GM21825 (cell line): ENCODE measurements at regions not wholly inside any gene's neighbourhood (a gene's known extent, or its start where the extent isn't known, plus 50 kb on each side); places are given as distances from the start of the nearest gene placed in this dataset.

Experiments used
- ATAC-seq: cut with Tn5 transposase; IDR thresholded peaks from one replicate; pipeline ENCODE4 v1.9.1; 2021; ENCODE audit warnings: mild to moderate bottlenecking, moderate library complexity; ENCODE audit not compliant: unreplicated experiment

GRCh38 chr9:80072451-80072850 lies 500.7 kb downstream of the TLE4 start:
- ATAC-seq: no peak

GRCh38 chr9:80070071-80070742 lies 498.4 kb downstream of the TLE4 start:
- ATAC-seq: no peak

GRCh38 chr9:80066931-80067330 lies 495.2 kb downstream of the TLE4 start:
- ATAC-seq: no peak

GRCh38 chr9:80062567-80062966 lies 490.8 kb downstream of the TLE4 start:
- no peak for ATAC-seq

GRCh38 chr9:80061940-80062339 lies 490.2 kb downstream of the TLE4 start:
- no peak for ATAC-seq

- no peak for ATAC-seq
Measured at GRCh38 chr9:80061096-80061495, 489.3 kb downstream of the TLE4 start.

GRCh38 chr9:80059979-80060378 lies 488.2 kb downstream of the TLE4 start:
- ATAC-seq: no peak

GRCh38 chr9:80059191-80059590 lies 487.4 kb downstream of the TLE4 start:
- ATAC-seq: no peak

- no peak for ATAC-seq
Measured at GRCh38 chr9:80052830-80053229, 481.1 kb downstream of the TLE4 start.

GRCh38 chr9:80049096-80049782 lies 477.5 kb downstream of the TLE4 start:
- no peak for ATAC-seq

- no peak for ATAC-seq
Measured at GRCh38 chr9:80046481-80046880, 474.7 kb downstream of the TLE4 start.

- ATAC-seq: no peak
Measured at GRCh38 chr9:80041821-80042220, 470.1 kb downstream of the TLE4 start.

GRCh38 chr9:80040457-80040856 lies 468.7 kb downstream of the TLE4 start:
- no peak for ATAC-seq

- ATAC-seq: no peak
Measured at GRCh38 chr9:80030801-80031200, 459.0 kb downstream of the TLE4 start.

- ATAC-seq: no peak
Measured at GRCh38 chr9:80028501-80028900, 456.7 kb downstream of the TLE4 start.

GRCh38 chr9:80025796-80026520 lies 454.2 kb downstream of the TLE4 start:
- no peak for ATAC-seq

GRCh38 chr9:80025131-80025530 lies 453.4 kb downstream of the TLE4 start:
- ATAC-seq: no peak

- ATAC-seq: no peak
Measured at GRCh38 chr9:80020530-80020929, 448.8 kb downstream of the TLE4 start.

- no peak for ATAC-seq
Measured at GRCh38 chr9:80020056-80020455, 448.3 kb downstream of the TLE4 start.

GRCh38 chr9:80013891-80014290 lies 442.1 kb downstream of the TLE4 start:
- ATAC-seq: no peak

- ATAC-seq: no peak
Measured at GRCh38 chr9:80012557-80013330, 441.0 kb downstream of the TLE4 start.
